H1 (cell line): ENCODE measurements at regions not wholly inside any gene's neighbourhood (a gene's known extent, or its start where the extent isn't known, plus 50 kb on each side); places are given as distances from the start of the nearest gene placed in this dataset.

ENCODE experiments used
- CTCF ChIA-PET: fragments of 300-600 bp; sonication (Branson Sonifier 250); formaldehyde crosslinking; loops from one replicate; lab custom pipeline; 2021; ENCODE audit not compliant: partially characterized antibody; lab: Charles Lee
- POLR2A ChIA-PET: fragments of 300-600 bp; sonication (Branson Sonifier 250); formaldehyde crosslinking; loops from one replicate; lab custom pipeline; 2021; ENCODE audit warnings: inconsistent platforms; ENCODE audit not compliant: partially characterized antibody; lab: Charles Lee
- DNase-seq, 2 experiments: peaks; one replicate each; pipeline versions ENCODE4 v3.0.0 to v3.0.0-alpha.2; 2010 to 2022; ENCODE audit warnings: low spot score in 2 of 2, low read depth in 1 of 2, mixed read lengths in 1 of 2
- FAIRE-seq: peaks from 2 replicates; lab custom pipeline; 2011; peaks lifted over from hg19 to GRCh38; lab: Jason Lieb, UNC
- H2AFZ ChIP-seq: 2 replicates; pipeline ENCODE4 v1.8.1; 2012; ENCODE audit warnings: low read length, inconsistent platforms
- H2AK5ac ChIP-seq: 2 replicates; pipeline ENCODE4 v1.6.1; 2013; ENCODE audit warnings: low read depth, low read length
- H2BK120ac ChIP-seq: replicated peaks from 2 replicates; pipeline ENCODE3; 2013; ENCODE audit warnings: low read depth, low read length, inconsistent platforms
- H2BK12ac ChIP-seq: 2 replicates; pipeline ENCODE4 v1.6.1; 2013; ENCODE audit warnings: low read depth, low read length
- H2BK15ac ChIP-seq: 2 replicates; pipeline ENCODE4 v1.6.1; 2013; ENCODE audit warnings: low read length
- H2BK20ac ChIP-seq: 2 replicates; pipeline ENCODE4 v1.6.1; 2013; ENCODE audit warnings: low read length
- H2BK5ac ChIP-seq: 2 replicates; pipeline ENCODE4 v1.6.1; 2013; ENCODE audit warnings: low read depth, low read length
- H3K14ac ChIP-seq: 2 replicates; pipeline ENCODE4 v1.6.1; 2013; ENCODE audit warnings: inconsistent platforms; ENCODE audit not compliant: insufficient read length
- H3K18ac ChIP-seq: 2 replicates; pipeline ENCODE4 v1.6.1; 2013; ENCODE audit warnings: low read length; ENCODE audit errors: extremely low read depth
- H3K23ac ChIP-seq: 2 replicates; pipeline ENCODE4 v1.6.1; 2013; ENCODE audit warnings: inconsistent platforms; ENCODE audit not compliant: insufficient read length
- H3K23me2 ChIP-seq: 2 replicates; pipeline ENCODE4 v1.6.1; 2013; ENCODE audit warnings: low read depth, low read length
- H3K27ac ChIP-seq: 2 replicates; pipeline ENCODE4 v1.6.1; 2011; ENCODE audit warnings: low read depth, low read length, inconsistent platforms
- H3K27me3 ChIP-seq, 4 experiments: replicated peaks in 1 of 4; 1 replicate in 1 of 4; 2 replicates in 3 of 4; pipeline versions ENCODE4 v1.6.1 to v1.8.1; 2011 to 2013; ENCODE audit warnings: low read length in 3 of 4, mild to moderate bottlenecking in 3 of 4, inconsistent platforms in 2 of 4, mixed read lengths in 2 of 4, moderate library complexity in 1 of 4; ENCODE audit not compliant: control insufficient read depth in 3 of 4, insufficient read depth in 3 of 4; ENCODE audit errors: extremely low read depth in 1 of 4
- H3K36me3 ChIP-seq, 4 experiments: 2 replicates each; pipeline versions ENCODE4 v1.6.1 to v1.8.1; 2011 to 2013; ENCODE audit warnings: mild to moderate bottlenecking in 4 of 4, low read length in 3 of 4, moderate library complexity in 2 of 4, control low read depth in 1 of 4, inconsistent platforms in 1 of 4; ENCODE audit not compliant: insufficient read depth in 4 of 4, control insufficient read depth in 2 of 4
- H3K4ac ChIP-seq: replicated peaks from 2 replicates; pipeline ENCODE3; 2013; ENCODE audit warnings: low read length, low read depth, mixed read lengths, inconsistent platforms; ENCODE audit not compliant: insufficient read length
- H3K4me1 ChIP-seq, 4 experiments: replicated peaks in 1 of 4; 1 replicate in 1 of 4; 2 replicates in 3 of 4; pipeline versions ENCODE4 v1.6.1 to v1.8.1; 2011 to 2013; ENCODE audit warnings: low read length in 3 of 4, inconsistent platforms in 2 of 4, mixed read lengths in 1 of 4; ENCODE audit not compliant: insufficient read depth in 4 of 4, control insufficient read depth in 3 of 4
- H3K4me2 ChIP-seq, 2 experiments: 2 replicates each; pipeline versions ENCODE4 v1.6.1 to v1.8.1; 2011 to 2013; ENCODE audit warnings: low read depth in 2 of 2, low read length in 2 of 2, control low read depth in 1 of 2, inconsistent platforms in 1 of 2, mild to moderate bottlenecking in 1 of 2; ENCODE audit not compliant: insufficient read depth in 1 of 2
- H3K4me3 ChIP-seq, 4 experiments: fragments of 200-600, 300-600 bp in 1 of 4; sonication (generic), shearing (Covaris generic), sonication (Bioruptor Twin) in 1 of 4; 2 replicates each; pipeline versions ENCODE4 v1.5.1 to v1.8.1; 2011 to 2016; ENCODE audit warnings: low read length in 4 of 4, low read depth in 3 of 4, control low read depth in 2 of 4, inconsistent platforms in 2 of 4, mild to moderate bottlenecking in 2 of 4, mixed read lengths in 1 of 4, moderate library complexity in 1 of 4; ENCODE audit not compliant: insufficient read depth in 2 of 4; ENCODE audit errors: extremely low read depth in 1 of 4
- H3K56ac ChIP-seq: replicated peaks from 2 replicates; pipeline ENCODE3; 2013; ENCODE audit warnings: low read depth, mild to moderate bottlenecking, mixed read lengths, low read length, inconsistent platforms; ENCODE audit not compliant: insufficient read length
- H3K79me1 ChIP-seq: 2 replicates; pipeline ENCODE4 v1.6.1; 2013; ENCODE audit warnings: low read depth, low read length, control low read depth
- H3K79me2 ChIP-seq, 2 experiments: 2 replicates each; pipeline versions ENCODE4 v1.6.1 to v1.8.1; 2012 to 2013; ENCODE audit warnings: low read length in 2 of 2, mild to moderate bottlenecking in 2 of 2, inconsistent platforms in 1 of 2; ENCODE audit not compliant: insufficient read depth in 2 of 2, control insufficient read depth in 1 of 2
- H3K9ac ChIP-seq, 4 experiments: replicated peaks in 1 of 4; 1 replicate in 1 of 4; 2 replicates in 3 of 4; pipeline versions ENCODE4 v1.6.1 to v1.8.1; 2011 to 2013; ENCODE audit warnings: low read depth in 3 of 4, low read length in 3 of 4, control low read depth in 2 of 4, mild to moderate bottlenecking in 2 of 4, moderate library complexity in 2 of 4, inconsistent platforms in 1 of 4; ENCODE audit errors: extremely low read depth in 1 of 4
- H3K9me3 ChIP-seq, 2 experiments: 2 replicates each; pipeline versions ENCODE4 v1.6.1 to v1.8.1; 2012 to 2013; ENCODE audit warnings: mild to moderate bottlenecking in 2 of 2, moderate library complexity in 2 of 2, control low read depth in 1 of 2, inconsistent platforms in 1 of 2, low read depth in 1 of 2, low read length in 1 of 2, mixed read lengths in 1 of 2; ENCODE audit not compliant: insufficient read depth in 2 of 2
- H4K20me1 ChIP-seq, 2 experiments: replicated peaks in 1 of 2; 2 replicates each; pipeline versions ENCODE3 to v1.8.1; 2011 to 2013; ENCODE audit warnings: inconsistent platforms in 2 of 2, low read length in 2 of 2, mild to moderate bottlenecking in 1 of 2; ENCODE audit not compliant: insufficient read depth in 2 of 2, control insufficient read depth in 1 of 2
- H4K5ac ChIP-seq: 2 replicates; pipeline ENCODE4 v1.6.1; 2013; ENCODE audit warnings: low read length, low read depth, mixed read lengths, inconsistent platforms; ENCODE audit not compliant: insufficient read length
- H4K8ac ChIP-seq: 2 replicates; pipeline ENCODE4 v1.8.0; 2013; ENCODE audit warnings: mild to moderate bottlenecking, moderate library complexity, low read length, inconsistent platforms; ENCODE audit not compliant: insufficient read depth; ENCODE audit errors: extremely low read depth
- H4K91ac ChIP-seq: replicated peaks from 2 replicates; pipeline ENCODE3; 2013; ENCODE audit warnings: low read length, mixed read lengths, inconsistent platforms; ENCODE audit not compliant: insufficient read length
- EGR1 ChIP-seq: IDR thresholded peaks from 2 replicates; pipeline ENCODE4 v1.6.1; 2011; ENCODE audit warnings: low read depth, low read length, borderline replicate concordance
- JUN ChIP-seq: IDR thresholded peaks from 2 replicates; pipeline ENCODE4 v1.6.1; 2011; ENCODE audit warnings: low read depth, mild to moderate bottlenecking, improper control_type of control experiment, low read length
- NRF1 ChIP-seq: IDR thresholded peaks from 2 replicates; pipeline ENCODE4 v1.6.1; 2011; ENCODE audit warnings: mild to moderate bottlenecking, low read depth, low read length, improper control_type of control experiment
- RBBP5 ChIP-seq: IDR thresholded peaks from 2 replicates; pipeline ENCODE4 v1.7.1; 2012; ENCODE audit warnings: low read depth, mild to moderate bottlenecking, inconsistent platforms, low read length, moderate library complexity, borderline replicate concordance
- TEAD4 ChIP-seq: IDR thresholded peaks from 2 replicates; pipeline ENCODE4 v1.6.1; 2012; ENCODE audit warnings: low read depth, low read length, inconsistent platforms, mixed read lengths
- YY1 ChIP-seq: IDR thresholded peaks from 2 replicates; pipeline ENCODE4 v1.6.1; 2011; ENCODE audit warnings: low read depth, mild to moderate bottlenecking, low read length
- WGBS, 2 experiments: shearing (Covaris generic) in 1 of 2; methylation state at CpG; one replicate each; pipeline versions ENCODE4 v1.1.6 to v1.1.7; 2013 to 2015; ENCODE audit warnings: low lambda C conversion rate in 2 of 2, mixed read lengths in 2 of 2, inconsistent platforms in 1 of 2, low coverage in 1 of 2, missing lambda C conversion rate in 1 of 2; ENCODE audit not compliant: insufficient replicate concordance in 2 of 2, insufficient coverage in 1 of 2, insufficient read length in 1 of 2; ENCODE audit errors: extremely low coverage in 1 of 2, missing lambda C conversion rate in 1 of 2; 5-methylcytosine and 5-hydroxymethylcytosine counted together
- TF ChIP-seq, protein P1 (sequence below), 3 experiments: IDR thresholded peaks; 1 replicate in 2 of 3; 2 replicates in 1 of 3; pipeline versions ENCODE4 v1.5.1 to v1.6.1; 2011; ENCODE audit warnings: low read length in 3 of 3, mild to moderate bottlenecking in 3 of 3, inconsistent platforms in 2 of 3, low read depth in 1 of 3, moderate library complexity in 1 of 3; ENCODE audit not compliant: insufficient read depth in 1 of 3; ENCODE audit errors: control extremely low read depth in 1 of 3
- TF ChIP-seq, protein P2 (sequence below): IDR thresholded peaks from 2 replicates; pipeline ENCODE4 v1.6.1; 2012; ENCODE audit warnings: inconsistent platforms

DNA sequence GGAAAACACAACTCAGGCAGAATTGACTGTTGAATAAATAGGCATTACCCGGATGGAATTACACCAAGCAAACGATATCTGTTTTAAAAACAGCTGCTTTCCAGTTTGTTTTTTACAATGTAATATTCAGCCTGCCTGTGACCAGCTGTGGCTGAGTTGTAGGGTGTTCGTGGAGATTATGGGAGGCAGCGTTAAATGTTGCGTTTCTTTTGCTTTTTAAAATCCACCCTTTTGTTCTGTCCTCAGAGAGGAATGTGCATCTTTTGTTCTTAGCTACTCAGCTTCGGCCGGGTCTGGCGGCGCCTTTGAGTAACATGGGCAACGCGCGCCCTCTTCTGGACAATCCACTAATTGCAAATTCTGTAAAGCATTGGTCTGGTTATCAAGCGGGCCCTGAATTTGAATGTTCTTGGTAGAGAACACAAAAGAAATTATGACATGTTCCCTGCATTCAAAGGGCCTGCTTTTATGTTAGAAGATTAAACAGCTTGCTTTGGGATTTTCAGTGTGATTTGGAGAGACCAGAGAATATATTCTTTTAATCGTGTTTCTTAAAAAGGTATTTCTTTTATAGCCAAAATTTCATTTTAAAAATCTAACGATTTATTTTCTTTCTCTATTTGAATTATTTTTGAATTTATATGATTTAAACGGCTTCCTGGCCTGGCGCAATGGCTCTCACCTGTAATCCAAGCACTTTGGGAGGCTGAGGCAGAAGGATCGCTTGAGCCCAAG is 76.3 kb upstream of the TRIM2 start:
- peak overlapping the region; percentile 92; the same call in 1 of the 2 replicates for H2BK5ac ChIP-seq
- no peak overlapping the region for H2BK15ac ChIP-seq
- H3K79me1 ChIP-seq = no peaks in the 10 kb centered on the region
- peak overlapping the region in 3 of 4 experiments; percentile 3 to 42 (median 19); a peak in 4 of 8 replicates for H3K4me3 ChIP-seq
- H4K8ac ChIP-seq = no peak overlapping the region; the same call in 1 of the 2 replicates
- no peaks in the 10 kb centered on the region for H4K20me1 ChIP-seq
- no peaks in the 10 kb centered on the region for H3K27me3 ChIP-seq
- H4K5ac ChIP-seq = no peak overlapping the region
- H3K56ac ChIP-seq = no peak overlapping the region
- H2BK12ac ChIP-seq = peak overlapping the region; percentile 90
- H3K23me2 ChIP-seq = peaks cover 9% of the 10 kb centered on the region; the same call in 1 of the 2 replicates
- peak overlapping the region; percentile 41 for H3K4ac ChIP-seq
- peaks cover 0 to 7% (median 4%) of the 10 kb centered on the region in 4 experiments; a peak in 3 of 7 replicates for H3K4me1 ChIP-seq
- DNase-seq (peak; percentile 63 to 96), FAIRE-seq (peak; percentile 93)
- no peak overlapping the region for H2AK5ac ChIP-seq
- no peaks in the 10 kb centered on the region for H3K79me2 ChIP-seq
- no peak overlapping the region; a peak in 1 of 7 replicates for H3K9ac ChIP-seq
- H3K18ac ChIP-seq = no peak overlapping the region; the same call in 1 of the 2 replicates
- H3K36me3 ChIP-seq = no peaks in the 10 kb centered on the region
- H3K27ac ChIP-seq = peak overlapping the region; percentile 1; the same call in 1 of the 2 replicates
- no peak overlapping the region for H4K91ac ChIP-seq
- 20% methylated on average over 18 of the region's 18 CpGs; no CpG with 5 or more reads in 1 of the 2 experiments for WGBS, 2 experiments
- peak overlapping the region; percentile 21 to 43; a peak in 3 of 4 replicates for H3K4me2 ChIP-seq
- ChIA-PET CTCF (interaction anchor here (0.5 to 6.2 kb wide), 51 partner anchors 9 to 356 kb away, joined by 3 to 82 read pairs (median 5); partner anchors contain the start of genes ARFIP1, FHDC1 and TIGD4), POLR2A (interaction anchor here (1.0 kb wide), 1 partner anchor 21 kb away, joined by 3 read pairs; no protein-coding TSS in a partner anchor)
- H3K9me3 ChIP-seq = no peaks in the 10 kb centered on the region
- no peak overlapping the region for H3K14ac ChIP-seq
- peak overlapping the region; percentile 24; the same call in 1 of the 2 replicates for H2AFZ ChIP-seq
- peak overlapping the region; percentile 88 for H2BK120ac ChIP-seq
- no peak overlapping the region for H3K23ac ChIP-seq
- H2BK20ac ChIP-seq = peak overlapping the region; percentile 94; the same call in 1 of the 2 replicates
- 0 out of 2 replicates have a peak, but pooled peaks have one; percentile 66 for TF ChIP-seq RBBP5
- TF ChIP-seq, protein P1, sequence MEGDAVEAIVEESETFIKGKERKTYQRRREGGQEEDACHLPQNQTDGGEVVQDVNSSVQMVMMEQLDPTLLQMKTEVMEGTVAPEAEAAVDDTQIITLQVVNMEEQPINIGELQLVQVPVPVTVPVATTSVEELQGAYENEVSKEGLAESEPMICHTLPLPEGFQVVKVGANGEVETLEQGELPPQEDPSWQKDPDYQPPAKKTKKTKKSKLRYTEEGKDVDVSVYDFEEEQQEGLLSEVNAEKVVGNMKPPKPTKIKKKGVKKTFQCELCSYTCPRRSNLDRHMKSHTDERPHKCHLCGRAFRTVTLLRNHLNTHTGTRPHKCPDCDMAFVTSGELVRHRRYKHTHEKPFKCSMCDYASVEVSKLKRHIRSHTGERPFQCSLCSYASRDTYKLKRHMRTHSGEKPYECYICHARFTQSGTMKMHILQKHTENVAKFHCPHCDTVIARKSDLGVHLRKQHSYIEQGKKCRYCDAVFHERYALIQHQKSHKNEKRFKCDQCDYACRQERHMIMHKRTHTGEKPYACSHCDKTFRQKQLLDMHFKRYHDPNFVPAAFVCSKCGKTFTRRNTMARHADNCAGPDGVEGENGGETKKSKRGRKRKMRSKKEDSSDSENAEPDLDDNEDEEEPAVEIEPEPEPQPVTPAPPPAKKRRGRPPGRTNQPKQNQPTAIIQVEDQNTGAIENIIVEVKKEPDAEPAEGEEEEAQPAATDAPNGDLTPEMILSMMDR (IDR thresholded peaks at IDR 0.05; ENCODE audit: control extremely low read depth in 1 of 3, insufficient read depth in 1 of 3, low read depth in 1 of 3, low read length in 3 of 3) = peak; percentile 42 to 84 (median 70)
- peak; percentile 77 for TF ChIP-seq TEAD4
- no peak for TF ChIP-seq JUN
- no peak for TF ChIP-seq EGR1
- TF ChIP-seq YY1 = 0 out of 2 replicates have a peak, but pooled peaks have one; percentile 24
- TF ChIP-seq, protein P2, sequence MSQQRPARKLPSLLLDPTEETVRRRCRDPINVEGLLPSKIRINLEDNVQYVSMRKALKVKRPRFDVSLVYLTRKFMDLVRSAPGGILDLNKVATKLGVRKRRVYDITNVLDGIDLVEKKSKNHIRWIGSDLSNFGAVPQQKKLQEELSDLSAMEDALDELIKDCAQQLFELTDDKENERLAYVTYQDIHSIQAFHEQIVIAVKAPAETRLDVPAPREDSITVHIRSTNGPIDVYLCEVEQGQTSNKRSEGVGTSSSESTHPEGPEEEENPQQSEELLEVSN = no peak
- TF ChIP-seq NRF1 = no peak
